ENCODE measurements at regions not wholly inside any gene's neighbourhood (a gene's known extent, or its start where the extent isn't known, plus 50 kb on each side); places are given as distances from the start of the nearest gene placed in this dataset.
A peak's percentile ranks its signal among the peaks of the same experiment; 100 is the strongest.

DNA sequence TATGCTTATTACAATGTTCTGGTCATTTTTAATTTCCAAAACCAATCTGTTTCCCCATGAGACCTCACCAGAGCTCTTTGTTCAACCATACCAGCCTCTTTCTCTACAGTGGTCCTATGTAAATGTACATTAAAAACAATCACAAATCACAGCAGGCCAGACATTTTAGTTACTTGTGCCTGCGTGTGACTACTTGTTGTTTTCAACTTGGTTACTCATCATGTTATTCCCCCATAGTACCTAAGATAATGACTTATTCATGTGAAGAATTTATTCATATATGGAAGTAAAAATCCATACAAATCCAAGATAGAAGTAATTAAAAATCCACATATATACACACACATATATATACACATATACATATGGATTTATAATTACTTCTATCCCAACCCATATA is 379.6 kb downstream of the SLITRK6 start (continued):
- TF ChIP-seq, protein P1, sequence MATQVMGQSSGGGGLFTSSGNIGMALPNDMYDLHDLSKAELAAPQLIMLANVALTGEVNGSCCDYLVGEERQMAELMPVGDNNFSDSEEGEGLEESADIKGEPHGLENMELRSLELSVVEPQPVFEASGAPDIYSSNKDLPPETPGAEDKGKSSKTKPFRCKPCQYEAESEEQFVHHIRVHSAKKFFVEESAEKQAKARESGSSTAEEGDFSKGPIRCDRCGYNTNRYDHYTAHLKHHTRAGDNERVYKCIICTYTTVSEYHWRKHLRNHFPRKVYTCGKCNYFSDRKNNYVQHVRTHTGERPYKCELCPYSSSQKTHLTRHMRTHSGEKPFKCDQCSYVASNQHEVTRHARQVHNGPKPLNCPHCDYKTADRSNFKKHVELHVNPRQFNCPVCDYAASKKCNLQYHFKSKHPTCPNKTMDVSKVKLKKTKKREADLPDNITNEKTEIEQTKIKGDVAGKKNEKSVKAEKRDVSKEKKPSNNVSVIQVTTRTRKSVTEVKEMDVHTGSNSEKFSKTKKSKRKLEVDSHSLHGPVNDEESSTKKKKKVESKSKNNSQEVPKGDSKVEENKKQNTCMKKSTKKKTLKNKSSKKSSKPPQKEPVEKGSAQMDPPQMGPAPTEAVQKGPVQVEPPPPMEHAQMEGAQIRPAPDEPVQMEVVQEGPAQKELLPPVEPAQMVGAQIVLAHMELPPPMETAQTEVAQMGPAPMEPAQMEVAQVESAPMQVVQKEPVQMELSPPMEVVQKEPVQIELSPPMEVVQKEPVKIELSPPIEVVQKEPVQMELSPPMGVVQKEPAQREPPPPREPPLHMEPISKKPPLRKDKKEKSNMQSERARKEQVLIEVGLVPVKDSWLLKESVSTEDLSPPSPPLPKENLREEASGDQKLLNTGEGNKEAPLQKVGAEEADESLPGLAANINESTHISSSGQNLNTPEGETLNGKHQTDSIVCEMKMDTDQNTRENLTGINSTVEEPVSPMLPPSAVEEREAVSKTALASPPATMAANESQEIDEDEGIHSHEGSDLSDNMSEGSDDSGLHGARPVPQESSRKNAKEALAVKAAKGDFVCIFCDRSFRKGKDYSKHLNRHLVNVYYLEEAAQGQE (IDR thresholded peaks at IDR 0.05; ENCODE audit: unreplicated experiment): no peak
- no peak for TF ChIP-seq ZNF331 (CRISPR knock-in tag; IDR thresholded peaks at IDR 0.05; ENCODE audit: low read depth)
- TF ChIP-seq ZNF114 (CRISPR knock-in tag; IDR thresholded peaks at IDR 0.05): no peak
- no peak for TF ChIP-seq CREB1 (CRISPR knock-in tag; IDR thresholded peaks at IDR 0.05; ENCODE audit: low read depth)
- TF ChIP-seq EZH2phosphoT487 (IDR thresholded peaks at IDR 0.05; ENCODE audit: unreplicated experiment): no peak
- no peak for TF ChIP-seq EZH2 (IDR thresholded peaks at IDR 0.05; ENCODE audit: low read depth, unreplicated experiment)

DNA sequence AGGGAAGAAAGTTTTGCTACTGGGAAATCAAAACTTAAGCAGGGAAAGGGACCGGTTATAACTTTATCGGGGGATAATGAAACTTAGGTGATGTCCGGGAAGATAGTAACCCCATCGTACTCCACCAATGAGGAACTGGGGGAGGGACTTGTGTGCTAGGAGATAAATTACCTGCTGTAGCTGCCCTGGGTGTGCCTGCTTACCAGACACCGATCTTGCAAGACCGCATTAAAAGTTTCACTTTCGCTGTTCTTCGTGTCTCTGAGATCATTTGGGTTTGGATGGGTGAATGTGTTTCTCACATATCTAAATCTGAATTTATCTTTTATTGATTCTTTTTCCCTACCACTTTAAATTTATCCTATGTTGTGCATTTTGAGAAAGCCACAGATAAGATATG is 381.4 kb downstream of the SLITRK6 start:
- no peaks in the 10 kb centered on the region for H3K27me3 ChIP-seq (ENCODE audit: insufficient read depth)
- H3K4me2 ChIP-seq: no peak overlapping the region
- no peaks in the 10 kb centered on the region for H3K4me1 ChIP-seq (ENCODE audit: insufficient read depth)
- no peak overlapping the region for H3K27ac ChIP-seq (ENCODE audit: low read depth)
- H3K4me3 Mint-ChIP-seq: no peak overlapping the region
- no peaks in the 10 kb centered on the region for H4K20me1 ChIP-seq (replicated peaks; ENCODE audit: insufficient read depth)
- no peak for ATAC-seq
- H3K9me2 ChIP-seq (ENCODE audit: insufficient read depth): no peaks in the 10 kb centered on the region
- DNase-seq (ENCODE audit: low spot score): no peak
- no peaks in the 10 kb centered on the region for H3K36me3 Mint-ChIP-seq (ENCODE audit: low read depth)
- no peak overlapping the region for H3K4me3 ChIP-seq
- no peak overlapping the region; the same call in 1 of the 2 replicates for H3K27ac Mint-ChIP-seq
- peaks cover under 1% of the 10 kb centered on the region; the same call in 1 of the 3 replicates for H3K4me1 Mint-ChIP-seq
- no peaks in the 10 kb centered on the region for H3K36me3 ChIP-seq (ENCODE audit: insufficient read depth)
- H2AFZ ChIP-seq: peak overlapping the region; percentile 53; the same call in 1 of the 2 replicates
- no peaks in the 10 kb centered on the region for H3K9me3 Mint-ChIP-seq
- H3F3A ChIP-seq (replicated peaks; ENCODE audit: low read depth): no peaks in the 10 kb centered on the region
- H3K27me3 Mint-ChIP-seq (ENCODE audit: insufficient read depth, low read depth, poor library complexity): no peaks in the 10 kb centered on the region
- H3K79me2 ChIP-seq (replicated peaks; ENCODE audit: insufficient read depth): no peaks in the 10 kb centered on the region
- TF ChIP-seq CREB1 (CRISPR knock-in tag; IDR thresholded peaks at IDR 0.05; ENCODE audit: low read depth) (no peak), ZNF114 (CRISPR knock-in tag; IDR thresholded peaks at IDR 0.05) (no peak), EZH2 (IDR thresholded peaks at IDR 0.05; ENCODE audit: low read depth, unreplicated experiment) (no peak), NANOG (IDR thresholded peaks at IDR 0.05; ENCODE audit: borderline replicate concordance) (no peak), JUNB (IDR thresholded peaks at IDR 0.05; ENCODE audit: unreplicated experiment) (no peak), STAT1 (IDR thresholded peaks at IDR 0.05; ENCODE audit: unreplicated experiment) (no peak)
- TF ChIP-seq, protein P2, sequence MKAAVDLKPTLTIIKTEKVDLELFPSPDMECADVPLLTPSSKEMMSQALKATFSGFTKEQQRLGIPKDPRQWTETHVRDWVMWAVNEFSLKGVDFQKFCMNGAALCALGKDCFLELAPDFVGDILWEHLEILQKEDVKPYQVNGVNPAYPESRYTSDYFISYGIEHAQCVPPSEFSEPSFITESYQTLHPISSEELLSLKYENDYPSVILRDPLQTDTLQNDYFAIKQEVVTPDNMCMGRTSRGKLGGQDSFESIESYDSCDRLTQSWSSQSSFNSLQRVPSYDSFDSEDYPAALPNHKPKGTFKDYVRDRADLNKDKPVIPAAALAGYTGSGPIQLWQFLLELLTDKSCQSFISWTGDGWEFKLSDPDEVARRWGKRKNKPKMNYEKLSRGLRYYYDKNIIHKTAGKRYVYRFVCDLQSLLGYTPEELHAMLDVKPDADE (IDR thresholded peaks at IDR 0.05): no peak
- TF ChIP-seq, protein P3, sequence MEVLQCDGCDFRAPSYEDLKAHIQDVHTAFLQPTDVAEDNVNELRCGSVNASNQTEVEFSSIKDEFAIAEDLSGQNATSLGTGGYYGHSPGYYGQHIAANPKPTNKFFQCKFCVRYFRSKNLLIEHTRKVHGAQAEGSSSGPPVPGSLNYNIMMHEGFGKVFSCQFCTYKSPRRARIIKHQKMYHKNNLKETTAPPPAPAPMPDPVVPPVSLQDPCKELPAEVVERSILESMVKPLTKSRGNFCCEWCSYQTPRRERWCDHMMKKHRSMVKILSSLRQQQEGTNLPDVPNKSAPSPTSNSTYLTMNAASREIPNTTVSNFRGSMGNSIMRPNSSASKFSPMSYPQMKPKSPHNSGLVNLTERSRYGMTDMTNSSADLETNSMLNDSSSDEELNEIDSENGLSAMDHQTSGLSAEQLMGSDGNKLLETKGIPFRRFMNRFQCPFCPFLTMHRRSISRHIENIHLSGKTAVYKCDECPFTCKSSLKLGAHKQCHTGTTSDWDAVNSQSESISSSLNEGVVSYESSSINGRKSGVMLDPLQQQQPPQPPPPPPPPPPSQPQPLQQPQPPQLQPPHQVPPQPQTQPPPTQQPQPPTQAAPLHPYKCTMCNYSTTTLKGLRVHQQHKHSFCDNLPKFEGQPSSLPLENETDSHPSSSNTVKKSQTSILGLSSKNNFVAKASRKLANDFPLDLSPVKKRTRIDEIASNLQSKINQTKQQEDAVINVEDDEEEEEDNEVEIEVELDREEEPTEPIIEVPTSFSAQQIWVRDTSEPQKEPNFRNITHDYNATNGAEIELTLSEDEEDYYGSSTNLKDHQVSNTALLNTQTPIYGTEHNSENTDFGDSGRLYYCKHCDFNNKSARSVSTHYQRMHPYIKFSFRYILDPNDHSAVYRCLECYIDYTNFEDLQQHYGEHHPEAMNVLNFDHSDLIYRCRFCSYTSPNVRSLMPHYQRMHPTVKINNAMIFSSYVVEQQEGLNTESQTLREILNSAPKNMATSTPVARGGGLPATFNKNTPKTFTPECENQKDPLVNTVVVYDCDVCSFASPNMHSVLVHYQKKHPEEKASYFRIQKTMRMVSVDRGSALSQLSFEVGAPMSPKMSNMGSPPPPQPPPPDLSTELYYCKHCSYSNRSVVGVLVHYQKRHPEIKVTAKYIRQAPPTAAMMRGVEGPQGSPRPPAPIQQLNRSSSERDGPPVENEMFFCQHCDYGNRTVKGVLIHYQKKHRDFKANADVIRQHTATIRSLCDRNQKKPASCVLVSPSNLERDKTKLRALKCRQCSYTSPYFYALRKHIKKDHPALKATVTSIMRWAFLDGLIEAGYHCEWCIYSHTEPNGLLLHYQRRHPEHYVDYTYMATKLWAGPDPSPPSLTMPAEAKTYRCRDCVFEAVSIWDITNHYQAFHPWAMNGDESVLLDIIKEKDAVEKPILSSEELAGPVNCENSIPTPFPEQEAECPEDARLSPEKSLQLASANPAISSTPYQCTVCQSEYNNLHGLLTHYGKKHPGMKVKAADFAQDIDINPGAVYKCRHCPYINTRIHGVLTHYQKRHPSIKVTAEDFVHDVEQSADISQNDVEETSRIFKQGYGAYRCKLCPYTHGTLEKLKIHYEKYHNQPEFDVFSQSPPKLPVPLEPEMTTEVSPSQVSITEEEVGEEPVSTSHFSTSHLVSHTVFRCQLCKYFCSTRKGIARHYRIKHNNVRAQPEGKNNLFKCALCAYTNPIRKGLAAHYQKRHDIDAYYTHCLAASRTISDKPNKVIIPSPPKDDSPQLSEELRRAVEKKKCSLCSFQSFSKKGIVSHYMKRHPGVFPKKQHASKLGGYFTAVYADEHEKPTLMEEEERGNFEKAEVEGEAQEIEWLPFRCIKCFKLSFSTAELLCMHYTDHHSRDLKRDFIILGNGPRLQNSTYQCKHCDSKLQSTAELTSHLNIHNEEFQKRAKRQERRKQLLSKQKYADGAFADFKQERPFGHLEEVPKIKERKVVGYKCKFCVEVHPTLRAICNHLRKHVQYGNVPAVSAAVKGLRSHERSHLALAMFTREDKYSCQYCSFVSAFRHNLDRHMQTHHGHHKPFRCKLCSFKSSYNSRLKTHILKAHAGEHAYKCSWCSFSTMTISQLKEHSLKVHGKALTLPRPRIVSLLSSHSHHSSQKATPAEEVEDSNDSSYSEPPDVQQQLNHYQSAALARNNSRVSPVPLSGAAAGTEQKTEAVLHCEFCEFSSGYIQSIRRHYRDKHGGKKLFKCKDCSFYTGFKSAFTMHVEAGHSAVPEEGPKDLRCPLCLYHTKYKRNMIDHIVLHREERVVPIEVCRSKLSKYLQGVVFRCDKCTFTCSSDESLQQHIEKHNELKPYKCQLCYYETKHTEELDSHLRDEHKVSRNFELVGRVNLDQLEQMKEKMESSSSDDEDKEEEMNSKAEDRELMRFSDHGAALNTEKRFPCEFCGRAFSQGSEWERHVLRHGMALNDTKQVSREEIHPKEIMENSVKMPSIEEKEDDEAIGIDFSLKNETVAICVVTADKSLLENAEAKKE (CRISPR knock-in tag; IDR thresholded peaks at IDR 0.05): no peak
- TF ChIP-seq, protein P1 (IDR thresholded peaks at IDR 0.05; ENCODE audit: unreplicated experiment): no peak
